G401 (cell line): ENCODE measurements at regions not wholly inside any gene's neighbourhood (a gene's known extent, or its start where the extent isn't known, plus 50 kb on each side); places are given as distances from the start of the nearest gene placed in this dataset.

Experiments
- DNase-seq: peaks from one replicate; pipeline ENCODE4 v3.0.0-alpha.2; 2015; ENCODE audit warnings: low spot score
- in situ Hi-C: cut with HindIII; loops from 2 replicates; pipeline ENCODE4 v1.10.0; 2016; ENCODE audit warnings: low sequenced_read_pairs, mixed read lengths

- in situ Hi-C loops, result no loop called here
Measured at GRCh38 chr7:25353732-25354131, 125.4 kb upstream of the NPVF start.

DNA sequence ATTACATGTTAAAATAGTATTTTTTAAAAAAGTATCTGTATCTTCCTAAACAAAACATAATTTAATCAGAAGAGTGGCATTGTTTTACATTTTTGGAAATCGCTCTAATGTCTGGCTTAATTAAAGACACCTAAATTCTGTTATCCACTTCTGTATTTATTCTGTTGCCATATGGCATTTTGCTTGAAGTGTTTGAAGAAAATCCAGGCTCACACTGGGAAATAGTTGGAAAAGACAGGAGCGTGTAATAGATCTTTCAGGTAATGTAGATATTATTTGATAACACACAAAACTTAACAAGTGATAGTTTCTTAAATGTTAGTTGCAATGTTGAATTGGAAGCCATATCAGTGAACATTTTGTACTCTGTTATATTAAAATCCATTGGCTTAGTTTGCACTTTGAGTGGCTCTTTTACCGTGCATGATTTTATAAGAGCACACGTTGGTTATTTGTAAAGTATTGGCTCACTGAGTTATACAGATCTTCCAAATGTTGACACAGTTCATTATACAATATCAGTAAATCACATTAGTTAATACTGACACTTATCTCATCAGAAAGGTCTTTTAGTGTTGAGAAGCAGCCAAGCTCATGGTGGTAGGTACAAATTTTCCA lies 128.4 kb upstream of the NPVF start:
- in situ Hi-C loops, result no loop called here
- peak; percentile 64 for DNase-seq

More at GRCh38 chr7:25353732-25354131, 125.4 kb upstream of the NPVF start:
- DNase-seq, result peak; percentile 32

DNA sequence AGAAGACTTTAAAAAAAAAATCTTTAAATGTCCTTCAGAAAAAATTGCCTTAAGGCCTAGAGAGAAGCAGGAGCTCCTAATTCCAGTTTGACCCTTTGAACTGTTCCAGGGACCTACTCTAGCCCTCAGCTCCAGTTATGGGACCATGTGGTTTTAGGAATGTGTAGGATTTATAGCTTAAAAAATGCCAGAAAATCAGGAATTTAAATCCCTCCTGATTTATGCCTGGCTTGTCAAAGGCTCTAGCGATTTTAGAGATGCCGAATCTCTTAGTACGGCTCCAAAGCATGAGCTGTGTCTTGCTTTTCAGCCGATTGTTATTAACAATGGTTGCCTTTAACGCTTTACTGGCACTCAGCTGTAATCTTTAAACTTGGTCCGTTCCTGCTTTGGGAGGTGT lies 130.6 kb upstream of the NPVF start:
- in situ Hi-C loops, result no loop called here
- DNase-seq, result peak; percentile 79

- peak; percentile 86 for DNase-seq
- in situ Hi-C loops, result no loop called here
Measured at GRCh38 chr7:25359471-25360059, 131.3 kb upstream of the NPVF start.

DNA sequence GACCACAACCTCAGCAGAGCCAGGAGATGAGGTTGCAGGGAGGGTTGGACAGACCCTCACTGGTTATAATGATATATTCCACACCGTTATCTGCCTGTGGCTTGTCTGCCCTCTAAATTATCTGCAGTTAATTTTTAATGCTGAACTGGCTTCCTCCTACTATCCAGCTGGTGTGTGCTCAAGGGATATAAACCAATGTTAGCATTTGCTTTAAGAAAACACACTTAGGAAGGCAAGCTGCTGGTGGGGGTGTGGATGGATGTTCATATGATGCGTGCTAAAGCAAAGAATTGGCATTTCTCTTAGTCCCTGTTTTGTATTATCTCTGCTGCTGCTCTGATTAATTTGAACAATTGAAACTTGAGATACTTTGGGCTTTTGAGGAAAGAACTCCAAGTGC lies 132.2 kb upstream of the NPVF start:
- in situ Hi-C loops, result no loop called here
- DNase-seq, result peak; percentile 48

- in situ Hi-C loops, result no loop called here
- DNase-seq, result no peak
Measured at GRCh38 chr7:25361387-25361786, 133.1 kb upstream of the NPVF start.

DNA sequence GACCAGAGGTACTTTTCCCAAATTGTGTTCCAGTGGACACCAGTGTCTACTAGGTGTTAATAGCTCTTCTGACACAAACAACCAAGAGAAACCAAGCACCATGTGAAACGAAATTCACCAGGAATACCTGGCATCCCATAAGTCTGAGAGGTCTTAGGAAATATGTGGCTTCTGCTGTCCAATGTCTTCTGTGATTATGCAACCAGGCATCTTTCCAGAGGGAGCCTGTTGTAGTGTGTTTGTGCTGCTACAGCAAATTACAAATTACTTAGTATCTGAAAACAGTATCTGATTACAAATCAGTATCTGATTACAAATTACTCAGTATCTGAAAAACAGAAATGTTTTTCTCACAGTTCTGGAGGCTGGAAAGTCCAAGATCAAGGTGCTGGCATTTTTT lies 133.6 kb upstream of the NPVF start:
- in situ Hi-C loops, result no loop called here

GRCh38 chr7:25368599-25369201 lies 140.4 kb upstream of the NPVF start:
- in situ Hi-C loops, result no loop called here
- DNase-seq, result no peak

More for the DNA sequence above, 133.6 kb upstream of the NPVF start:
- DNase-seq, result no peak

GRCh38 chr7:25369786-25370185 lies 141.5 kb upstream of the NPVF start:
- peak; percentile 95 for DNase-seq
- in situ Hi-C loops, result no loop called here

- DNase-seq, result no peak
- in situ Hi-C loops, result no loop called here
Measured at GRCh38 chr7:25371972-25372371, 143.7 kb upstream of the NPVF start.

- DNase-seq, result no peak
- in situ Hi-C loops, result loop anchor here (25.0 kb wide), 1 partner anchor 186 kb away; no protein-coding TSS in a partner anchor
Measured at GRCh38 chr7:25375805-25376600, 147.7 kb upstream of the NPVF start.

DNA sequence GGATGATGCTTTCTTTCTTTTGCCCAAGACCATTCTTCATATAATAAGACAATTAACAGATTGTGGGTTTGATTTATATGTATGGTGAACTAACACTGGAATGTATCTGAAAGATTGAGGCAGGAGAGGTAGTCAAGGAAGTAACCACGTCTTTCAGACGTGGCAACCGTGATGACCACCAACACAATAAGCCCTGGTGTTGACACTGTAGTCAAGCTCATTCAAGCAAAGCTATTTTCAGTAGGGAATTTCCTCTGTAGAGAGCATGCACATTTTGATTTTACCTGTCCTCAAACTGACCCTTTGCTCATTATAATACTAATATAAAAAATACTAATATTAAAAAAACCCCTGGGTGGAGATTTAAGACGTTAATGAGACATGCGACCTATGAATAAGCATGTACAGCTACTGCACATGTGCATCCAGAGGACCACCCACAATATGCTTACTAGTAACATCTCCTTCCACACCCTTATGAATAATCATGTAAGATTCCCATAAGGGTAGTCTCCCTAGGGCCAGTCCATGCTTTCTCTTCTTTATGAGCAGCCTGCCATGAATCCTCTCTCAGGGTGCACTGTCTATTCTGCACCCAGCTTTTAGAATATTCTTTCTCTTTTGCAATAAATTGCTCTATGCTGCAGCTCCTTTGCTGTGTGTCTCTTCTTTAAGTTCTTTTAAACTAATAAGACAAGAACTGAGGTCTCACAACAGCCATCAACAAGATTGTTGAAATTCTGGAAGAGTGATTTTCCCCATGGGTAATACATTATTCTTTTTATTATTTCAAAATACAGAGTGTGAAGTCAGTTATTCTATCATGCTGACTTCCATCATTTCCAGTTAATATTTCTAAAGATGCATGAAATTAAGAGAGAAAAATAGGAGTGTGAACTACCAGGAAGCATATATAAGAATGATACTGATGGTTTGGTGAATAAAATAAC lies 151.3 kb upstream of the NPVF start:
- in situ Hi-C loops, result loop anchor here (25.0 kb wide), 1 partner anchor 183 kb away; no protein-coding TSS in a partner anchor
- DNase-seq, result no peak

GRCh38 chr7:25381818-25382589 lies 153.7 kb upstream of the NPVF start:
- in situ Hi-C loops, result loop anchor here (25.0 kb wide), 1 partner anchor 180 kb away; no protein-coding TSS in a partner anchor

GRCh38 chr7:25382869-25383268 lies 154.6 kb upstream of the NPVF start:
- in situ Hi-C loops, result loop anchor here (25.0 kb wide), 1 partner anchor 179 kb away; no protein-coding TSS in a partner anchor

More at GRCh38 chr7:25381818-25382589, 153.7 kb upstream of the NPVF start:
- peak; percentile 59 for DNase-seq

DNA sequence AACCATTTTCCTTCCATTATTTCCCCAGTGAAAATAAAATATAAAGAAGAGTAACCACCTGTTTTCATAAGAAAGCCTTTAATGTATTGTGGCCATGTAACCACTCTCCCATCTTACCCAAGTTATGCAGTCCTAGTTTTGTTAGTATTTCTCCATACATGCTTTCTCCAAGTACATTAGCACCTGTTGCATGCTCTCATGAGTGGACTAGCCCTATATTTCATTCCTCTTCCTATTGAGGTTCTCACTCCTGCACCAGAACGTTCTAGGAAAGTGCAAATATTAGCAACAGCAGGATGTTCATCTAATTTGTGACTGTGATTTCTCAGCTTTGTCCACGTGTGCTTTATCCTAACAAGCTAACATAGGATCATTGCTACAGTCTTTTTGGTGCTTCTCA lies 155.1 kb upstream of the NPVF start:
- in situ Hi-C loops, result loop anchor here (25.0 kb wide), 1 partner anchor 179 kb away; no protein-coding TSS in a partner anchor
- no peak for DNase-seq

More at GRCh38 chr7:25382869-25383268, 154.6 kb upstream of the NPVF start:
- DNase-seq, result peak; percentile 40

DNA sequence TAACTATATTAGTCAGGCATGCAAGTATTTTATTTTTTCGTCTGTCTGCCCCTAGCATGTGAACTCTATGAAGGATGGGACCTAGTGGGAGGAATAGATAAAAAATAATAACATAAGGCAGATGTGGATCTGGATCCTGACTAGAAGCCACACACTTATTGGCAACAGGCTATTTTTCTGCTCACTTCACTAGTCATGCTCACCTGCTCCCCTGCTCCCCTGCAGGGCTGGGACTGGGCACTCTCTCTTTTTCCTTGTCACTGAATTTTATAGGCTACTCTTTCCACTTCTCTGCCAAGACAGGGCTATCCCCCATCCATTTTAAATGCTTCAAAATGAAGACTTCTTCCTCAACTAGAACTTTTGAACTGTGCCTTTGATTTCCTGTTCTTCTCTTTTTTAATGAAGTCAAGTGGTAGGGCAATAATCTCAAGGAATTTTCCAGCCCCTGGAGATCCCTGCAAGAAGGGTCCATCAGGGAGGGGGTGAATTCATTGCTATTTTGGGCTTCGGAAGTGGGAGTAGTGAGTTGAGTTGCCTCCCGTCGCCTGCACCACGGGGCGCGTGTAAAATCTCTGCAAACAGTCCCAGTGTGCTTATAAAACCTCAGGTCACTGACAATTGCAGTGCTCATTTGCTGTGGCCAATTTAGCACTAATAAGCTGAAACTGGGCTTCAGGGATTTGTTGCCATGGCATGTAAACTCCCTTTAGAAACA lies 156.7 kb upstream of the NPVF start:
- DNase-seq, result peak; percentile 82
- in situ Hi-C loops, result loop anchor here (25.0 kb wide), 1 partner anchor 177 kb away; no protein-coding TSS in a partner anchor

DNA sequence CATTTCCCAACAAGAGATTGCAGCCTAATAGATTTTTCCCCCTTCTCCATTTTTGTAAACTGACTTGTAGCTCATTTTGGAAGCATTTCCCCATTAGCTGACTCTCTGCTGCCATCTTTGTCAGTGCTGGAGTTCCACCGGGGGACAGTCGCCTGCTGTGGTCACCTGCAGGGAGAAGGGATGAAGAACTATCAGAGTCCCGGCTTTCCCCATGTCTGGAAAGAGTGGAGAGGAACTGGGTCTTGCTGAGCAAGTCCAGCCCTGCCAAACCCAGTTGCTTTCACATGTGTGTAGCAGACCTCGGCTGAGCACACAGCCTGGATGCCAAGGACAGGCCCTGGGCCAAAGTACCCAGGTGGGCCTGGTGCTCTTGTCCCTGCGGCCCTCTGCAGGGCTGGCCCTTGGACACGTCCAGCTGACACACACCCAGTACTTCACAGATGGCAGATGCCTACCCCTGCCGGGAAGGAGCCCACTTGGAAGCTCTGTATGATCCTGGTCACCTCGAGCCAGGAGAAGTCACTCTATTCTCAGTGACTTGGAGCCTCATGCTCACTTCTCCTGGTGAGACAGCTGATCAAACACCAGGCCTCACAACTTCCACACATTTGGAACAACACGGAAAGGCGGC lies 157.3 kb upstream of the NPVF start:
- DNase-seq, result peak; percentile 69
- in situ Hi-C loops, result loop anchor here (25.0 kb wide), 1 partner anchor 177 kb away; no protein-coding TSS in a partner anchor
